ENCODE measurements at regions not wholly inside any gene's neighbourhood (a gene's known extent, or its start where the extent isn't known, plus 50 kb on each side); places are given as distances from the start of the nearest gene placed in this dataset.

GRCh38 chrX:5233830-5234229 lies 994.8 kb downstream of the NLGN4X start:
- no peak for TF ChIP-seq CTCF (IDR thresholded peaks at IDR 0.05; ENCODE audit: low read depth, low read length, poor library complexity, severe bottlenecking)
- no peak for TF ChIP-seq EZH2phosphoT487 (IDR thresholded peaks at IDR 0.05; ENCODE audit: borderline replicate concordance, low read length)

All from DOHH2 (cell line).